MCF 10A (cell line): ENCODE measurements at regions not wholly inside any gene's neighbourhood (a gene's known extent, or its start where the extent isn't known, plus 50 kb on each side); places are given as distances from the start of the nearest gene placed in this dataset.

Experiments used
- BruUV-seq: library from RNA; stranded (reverse); fragments of 400-500 nt; replicated peaks from 2 replicates; lab custom pipeline; 2021; lab: Mats Ljungman, UMichigan
- CTCF ChIA-PET: fragments of 300-600 bp; sonication (Branson Sonifier 250); formaldehyde crosslinking; extraction: SDS; loops from one replicate; lab custom pipeline; 2021; ENCODE audit warnings: antibody characterized with exemption, inconsistent platforms; lab: Yijun Ruan, JAX
- POLR2A ChIA-PET: fragments of 300-600, 350-650 bp; sonication (Branson Sonifier 250); formaldehyde crosslinking; extraction: SDS; loops from one replicate; lab custom pipeline; 2020; ENCODE audit warnings: antibody characterized with exemption, inconsistent platforms; lab: Yijun Ruan, JAX
- DNase-seq: peaks from one replicate; pipeline ENCODE4 v3.0.0-alpha.2; 2018; ENCODE audit not compliant: unreplicated experiment
- H3K27ac Mint-ChIP-seq: one replicate; pipeline ENCODE4 v1.8.0; 2022; ENCODE audit warnings: mild to moderate bottlenecking, low read depth, mixed read lengths; ENCODE audit not compliant: unreplicated experiment
- H3K27me3 Mint-ChIP-seq: one replicate; pipeline ENCODE4 v1.8.0; 2022; ENCODE audit warnings: mixed read lengths; ENCODE audit not compliant: insufficient read depth, unreplicated experiment
- H3K36me3 Mint-ChIP-seq: one replicate; pipeline ENCODE4 v1.8.0; 2022; ENCODE audit warnings: mild to moderate bottlenecking, moderate library complexity, mixed read lengths; ENCODE audit not compliant: insufficient read depth, unreplicated experiment
- H3K4me1 Mint-ChIP-seq: one replicate; pipeline ENCODE4 v1.8.0; 2022; ENCODE audit warnings: mixed read lengths; ENCODE audit not compliant: insufficient read depth, unreplicated experiment
- H3K4me3 Mint-ChIP-seq: one replicate; pipeline ENCODE4 v1.8.0; 2022; ENCODE audit warnings: mild to moderate bottlenecking, moderate library complexity, mixed read lengths; ENCODE audit not compliant: unreplicated experiment
- H3K9me3 Mint-ChIP-seq: one replicate; pipeline ENCODE4 v1.8.0; 2022; ENCODE audit warnings: mixed read lengths; ENCODE audit not compliant: unreplicated experiment
- CTCF ChIP-seq: fragments of 200-600 bp; IDR thresholded peaks from one replicate; pipeline ENCODE4 v1.8.0; 2022; ENCODE audit warnings: antibody characterized with exemption, mild to moderate bottlenecking; ENCODE audit not compliant: unreplicated experiment
- intact Hi-C: fragments of 100-400 bp; cut with micrococcal nuclease; formaldehyde crosslinking; loops from 2 replicates; pipeline ENCODE4 v1.14.1; 2022

- Mint-ChIP-seq H3K36me3 (no peaks in the 10 kb centered on the region), H3K4me1 (no peaks in the 10 kb centered on the region), H3K4me3 (no peak overlapping the region), H3K9me3 (no peaks in the 10 kb centered on the region), H3K27ac (no peak overlapping the region), H3K27me3 (peaks cover 25% of the 10 kb centered on the region)
- DNase-seq, result no peak
- intact Hi-C loops, result no loop called here
- BruUV-seq, result no TSS peak
- ChIA-PET POLR2A (interaction anchor here (0.7 kb wide), 1 partner anchor 296 kb away, joined by 3 read pairs; no protein-coding TSS in a partner anchor), CTCF (interaction anchor here (0.6 kb wide), 1 partner anchor 676 kb away, joined by 3 read pairs; no protein-coding TSS in a partner anchor)
- TF ChIP-seq CTCF, result no peak
Observed at GRCh38 chr18:64712035-64712434, 563.1 kb upstream of the LINC00305 start.

GRCh38 chr18:64710105-64710861 lies 561.4 kb upstream of the LINC00305 start:
- Mint-ChIP-seq H3K4me1 (no peaks in the 10 kb centered on the region), H3K27me3 (peaks cover 22% of the 10 kb centered on the region), H3K27ac (no peak overlapping the region), H3K4me3 (no peak overlapping the region), H3K9me3 (no peaks in the 10 kb centered on the region), H3K36me3 (no peaks in the 10 kb centered on the region)
- CTCF ChIA-PET, result no interaction called here
- intact Hi-C loops, result no loop called here
- TF ChIP-seq CTCF, result no peak
- POLR2A ChIA-PET, result no interaction called here
- no peak for DNase-seq
- BruUV-seq, result no TSS peak

- POLR2A ChIA-PET, result no interaction called here
- intact Hi-C loops, result no loop called here
- H3K9me3 Mint-ChIP-seq, result no peaks in the 10 kb centered on the region
Observed at GRCh38 chr18:64707052-64707451, 558.2 kb upstream of the LINC00305 start.

GRCh38 chr18:64699081-64699480 lies 550.2 kb upstream of the LINC00305 start:
- no peaks in the 10 kb centered on the region for H3K9me3 Mint-ChIP-seq
- no TSS peak for BruUV-seq
- no peaks in the 10 kb centered on the region for H3K36me3 Mint-ChIP-seq
- ChIA-PET CTCF (no interaction called here), POLR2A (no interaction called here)
- H3K27me3 Mint-ChIP-seq, result peaks cover 12% of the 10 kb centered on the region
- no peak overlapping the region for H3K27ac Mint-ChIP-seq
- no peaks in the 10 kb centered on the region for H3K4me1 Mint-ChIP-seq
- no peak for DNase-seq
- H3K4me3 Mint-ChIP-seq, result no peak overlapping the region
- TF ChIP-seq CTCF, result no peak
- intact Hi-C loops, result no loop called here

More at GRCh38 chr18:64707052-64707451, 558.2 kb upstream of the LINC00305 start:
- Mint-ChIP-seq H3K27me3 (peaks cover 11% of the 10 kb centered on the region), H3K36me3 (no peaks in the 10 kb centered on the region), H3K4me1 (no peaks in the 10 kb centered on the region), H3K4me3 (no peak overlapping the region), H3K27ac (no peak overlapping the region)
- no peak for TF ChIP-seq CTCF
- no peak for DNase-seq
- CTCF ChIA-PET, result interaction anchor here (0.6 kb wide), 2 partner anchors 665 to 669 kb away, joined by 3 read pairs; no protein-coding TSS in a partner anchor
- no TSS peak for BruUV-seq
